GM12864 (cell line): ENCODE measurements at regions not wholly inside any gene's neighbourhood (a gene's known extent, or its start where the extent isn't known, plus 50 kb on each side); places are given as distances from the start of the nearest gene placed in this dataset.

Experiments used
- DNase-seq: peaks from one replicate; pipeline ENCODE4 v3.0.0-alpha.2; 2011; ENCODE audit warnings: low read depth
- H3K4me3 ChIP-seq: 2 replicates; pipeline ENCODE4 v1.5.1; 2011; ENCODE audit warnings: mild to moderate bottlenecking, low read depth, low read length, control low read depth
- TF ChIP-seq, protein P1 (sequence below): IDR thresholded peaks from 2 replicates; pipeline ENCODE4 v1.5.1; 2011; ENCODE audit warnings: low read depth, mild to moderate bottlenecking, moderate library complexity, low read length, control low read depth, inconsistent platforms; ENCODE audit errors: missing control alignments

DNA sequence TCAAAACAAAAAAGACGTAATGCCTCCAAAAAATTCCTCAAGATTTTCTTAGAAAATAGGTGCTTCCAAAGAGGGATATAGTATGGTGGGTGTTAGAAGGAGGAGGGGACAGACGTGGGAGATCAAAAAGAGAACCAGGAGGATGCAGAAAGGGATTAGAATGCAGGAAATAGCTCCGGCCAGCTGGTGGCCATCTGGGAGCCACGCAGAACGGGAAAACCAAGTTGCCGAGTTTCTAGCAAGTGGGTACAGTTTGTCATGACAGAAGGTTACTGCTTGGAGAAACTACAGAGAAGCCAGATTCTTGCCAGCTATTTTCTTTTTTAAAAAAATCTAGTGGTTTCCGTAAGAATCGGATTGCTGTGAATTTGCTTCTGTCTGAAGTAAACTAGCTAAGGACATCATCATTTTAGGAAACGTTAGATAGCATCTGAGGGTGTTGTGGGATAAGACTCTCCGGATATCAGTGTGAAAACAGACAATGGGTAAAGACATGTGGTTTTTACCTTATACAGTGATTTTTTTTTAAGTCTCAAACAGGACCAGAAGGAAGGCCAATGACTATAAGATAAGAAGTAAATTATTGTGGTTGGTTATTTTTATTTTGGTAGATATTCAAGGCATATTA is 104.9 kb downstream of the HSPH1 start:
- TF ChIP-seq, protein P1, sequence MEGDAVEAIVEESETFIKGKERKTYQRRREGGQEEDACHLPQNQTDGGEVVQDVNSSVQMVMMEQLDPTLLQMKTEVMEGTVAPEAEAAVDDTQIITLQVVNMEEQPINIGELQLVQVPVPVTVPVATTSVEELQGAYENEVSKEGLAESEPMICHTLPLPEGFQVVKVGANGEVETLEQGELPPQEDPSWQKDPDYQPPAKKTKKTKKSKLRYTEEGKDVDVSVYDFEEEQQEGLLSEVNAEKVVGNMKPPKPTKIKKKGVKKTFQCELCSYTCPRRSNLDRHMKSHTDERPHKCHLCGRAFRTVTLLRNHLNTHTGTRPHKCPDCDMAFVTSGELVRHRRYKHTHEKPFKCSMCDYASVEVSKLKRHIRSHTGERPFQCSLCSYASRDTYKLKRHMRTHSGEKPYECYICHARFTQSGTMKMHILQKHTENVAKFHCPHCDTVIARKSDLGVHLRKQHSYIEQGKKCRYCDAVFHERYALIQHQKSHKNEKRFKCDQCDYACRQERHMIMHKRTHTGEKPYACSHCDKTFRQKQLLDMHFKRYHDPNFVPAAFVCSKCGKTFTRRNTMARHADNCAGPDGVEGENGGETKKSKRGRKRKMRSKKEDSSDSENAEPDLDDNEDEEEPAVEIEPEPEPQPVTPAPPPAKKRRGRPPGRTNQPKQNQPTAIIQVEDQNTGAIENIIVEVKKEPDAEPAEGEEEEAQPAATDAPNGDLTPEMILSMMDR = no peak
- no peak for DNase-seq
- no peak overlapping the region for H3K4me3 ChIP-seq

- TF ChIP-seq, protein P1 = no peak
- H3K4me3 ChIP-seq = no peak overlapping the region
- no peak for DNase-seq
Measured at GRCh38 chr13:31055589-31055988, 106.1 kb downstream of the HSPH1 start.

DNA sequence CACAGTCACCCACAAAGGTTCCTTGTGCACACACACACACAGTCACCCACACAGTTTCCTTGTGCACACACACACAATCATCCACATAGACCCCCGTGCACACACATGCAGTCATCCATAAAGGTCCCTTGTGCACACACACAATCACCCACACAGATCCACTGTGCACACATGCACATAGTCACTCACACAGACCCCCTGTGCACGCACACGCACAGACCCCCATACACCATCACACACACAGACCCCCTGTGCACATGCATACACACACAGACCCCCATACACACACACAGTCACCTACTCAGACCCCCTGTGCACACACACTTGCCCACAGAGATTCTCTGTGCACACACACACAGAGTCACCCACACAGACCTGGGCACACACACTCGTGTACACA is 107.1 kb downstream of the HSPH1 start:
- TF ChIP-seq, protein P1 = no peak
- no peak overlapping the region for H3K4me3 ChIP-seq
- no peak for DNase-seq

DNA sequence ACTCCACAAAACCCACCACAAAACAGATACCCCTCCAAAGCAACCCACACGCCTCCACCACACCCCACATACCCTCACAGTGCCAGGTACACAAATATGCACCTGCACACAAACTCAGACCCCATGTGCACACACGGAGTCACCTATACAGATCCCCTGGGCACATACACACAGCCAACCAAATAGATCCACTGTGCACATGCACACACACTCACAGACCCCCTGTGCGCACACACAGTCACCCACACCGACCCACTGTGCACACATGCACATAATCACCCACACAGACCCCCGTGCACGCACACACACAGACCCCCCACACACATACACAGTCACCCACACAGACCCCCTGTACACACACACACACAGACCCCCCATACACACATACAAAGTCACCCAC is 107.8 kb downstream of the HSPH1 start:
- H3K4me3 ChIP-seq = no peak overlapping the region
- TF ChIP-seq, protein P1 = no peak
- no peak for DNase-seq

DNA sequence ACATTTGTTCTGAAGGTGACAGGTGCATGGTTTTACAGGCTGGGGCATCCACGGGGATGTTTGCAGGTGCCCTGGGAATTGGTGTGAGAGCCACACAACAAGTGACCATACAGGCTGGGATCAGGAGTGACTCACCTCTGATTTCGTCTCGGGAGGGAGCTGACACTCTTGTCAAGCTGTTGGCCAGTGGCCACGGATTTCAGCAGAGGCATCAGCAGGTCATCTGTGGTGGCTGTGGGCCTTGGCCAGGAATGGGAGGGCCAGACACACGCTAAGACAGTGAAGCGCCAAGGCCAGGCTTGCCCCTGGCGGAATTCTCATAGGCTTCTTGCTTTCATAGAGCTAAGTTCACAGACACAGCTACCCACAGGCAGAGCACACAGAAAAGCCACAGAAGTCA is 108.6 kb downstream of the HSPH1 start:
- TF ChIP-seq, protein P1 = no peak
- DNase-seq = no peak

DNA sequence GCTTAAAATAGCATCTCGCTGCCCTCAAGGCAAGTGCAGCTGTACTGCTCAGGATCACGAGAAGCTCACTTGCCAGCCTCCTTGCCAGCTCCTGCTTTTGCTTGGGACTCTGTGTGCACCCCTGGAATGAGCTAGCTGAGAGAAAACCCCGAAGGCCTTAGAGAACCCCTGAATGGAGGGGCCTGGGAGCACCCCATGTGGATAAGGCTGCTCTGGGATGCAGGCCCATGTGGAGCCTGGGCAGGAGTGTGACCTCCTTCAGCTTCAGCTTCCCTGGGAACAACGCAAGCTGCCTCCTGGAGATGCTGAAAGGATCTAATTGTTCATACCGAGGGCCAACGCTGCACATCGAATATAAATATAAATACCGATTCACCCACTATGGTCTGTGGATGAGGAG is 109.2 kb downstream of the HSPH1 start:
- TF ChIP-seq, protein P1 = no peak
- no peak for DNase-seq
- H3K4me3 ChIP-seq = no peak overlapping the region

More for the DNA sequence above, 108.6 kb downstream of the HSPH1 start:
- no peak overlapping the region for H3K4me3 ChIP-seq

DNA sequence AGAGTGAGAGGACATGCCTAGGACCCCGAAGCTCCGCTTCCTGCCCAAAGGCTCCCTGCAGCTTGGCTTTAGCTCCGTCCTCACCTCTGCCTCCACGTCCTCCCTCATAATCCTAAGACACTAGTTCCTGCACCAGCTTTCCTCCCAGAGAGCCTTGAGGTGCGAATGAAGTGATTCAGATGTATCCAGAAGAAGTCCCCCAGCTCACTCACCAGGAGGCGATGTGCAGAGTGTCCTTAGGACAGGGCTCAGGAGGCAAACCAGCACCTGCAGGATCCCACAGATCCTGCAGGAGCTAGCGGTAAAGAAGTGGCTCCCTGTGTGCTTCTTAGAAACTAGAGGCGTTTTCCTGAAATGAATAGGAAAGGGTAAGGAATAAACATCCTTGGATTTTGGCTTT is 109.7 kb downstream of the HSPH1 start:
- no peak for DNase-seq
- no peak overlapping the region for H3K4me3 ChIP-seq
- TF ChIP-seq, protein P1 = no peak
